Left lung (tissue), 4 donors: ENCODE measurements at regions not wholly inside any gene's neighbourhood (a gene's known extent, or its start where the extent isn't known, plus 50 kb on each side); places are given as distances from the start of the nearest gene placed in this dataset.

Experiments
- ATAC-seq: fragments of 200-7000 bp; cut with Tn5 transposase; one replicate; pipeline ENCODE4 v1.9.1; 2020; ENCODE audit warnings: moderate library complexity
- DNase-seq, 4 donors: peaks; one replicate each; pipeline ENCODE4 v3.0.0-alpha.2; 2013 to 2020
- H3K27ac ChIP-seq, 2 donors: fragments of 200-600 bp; sonication (generic) in 1 of 2; one replicate each; pipeline versions ENCODE4 v1.5.0 to v1.8.0; 2020 to 2021
- H3K27me3 ChIP-seq, 2 donors: fragments of 200-600 bp; sonication (generic) in 1 of 2; one replicate each; pipeline versions ENCODE4 v1.5.0 to v1.8.0; 2020 to 2021
- H3K36me3 ChIP-seq, 2 donors: fragments of 200-600 bp; sonication (generic) in 1 of 2; one replicate each; pipeline versions ENCODE4 v1.5.0 to v1.8.0; 2020 to 2021
- H3K4me1 ChIP-seq, 2 donors: fragments of 200-600 bp; one replicate each; pipeline ENCODE4 v1.8.0; 2021
- H3K4me3 ChIP-seq, 2 donors: fragments of 200-600 bp; sonication (generic) in 1 of 2; one replicate each; pipeline versions ENCODE4 v1.5.0 to v1.8.0; 2020 to 2021; ENCODE audit warnings: mild to moderate bottlenecking in 1 of 2
- H3K9me3 ChIP-seq, 2 donors: fragments of 200-600 bp; sonication (generic) in 1 of 2; one replicate each; pipeline versions ENCODE4 v1.5.0 to v1.8.0; 2020 to 2021
- CTCF ChIP-seq, 2 donors: fragments of 200-600 bp; sonication (generic) in 1 of 2; IDR thresholded peaks; one replicate each; pipeline versions ENCODE4 v1.5.0 to v1.8.0; 2021; ENCODE audit warnings: antibody characterized with exemption in 2 of 2
- intact Hi-C, 2 donors: fragments of 100-400 bp; cut with DNase I; formaldehyde crosslinking; loops; one replicate each; pipeline versions ENCODE4 v1.11.2 to v1.14.2; 2022
- donor health status: DM: no; HTN: yes; CAD: no.
- donor health status: DM: no; HTN: no; CAD: no.

- Histone ChIP-seq H3K4me1 (no peaks in the 10 kb centered on the region), H3K36me3 (no peaks in the 10 kb centered on the region), H3K4me3 (no peak overlapping the region), H3K9me3 (peaks cover 0 to 5% of the 10 kb centered on the region in 2 donors), H3K27me3 (no peaks in the 10 kb centered on the region), H3K27ac (no peak overlapping the region)
- no peak for ATAC-seq
- intact Hi-C loops: no loop called here
- TF ChIP-seq CTCF (IDR thresholded peaks at IDR 0.05): no peak
- DNase-seq: no peak
These were observed 826.0 kb downstream of the RAB28 start for GRCh38 chr4:12658146-12658545.

- no peaks in the 10 kb centered on the region for H3K9me3 ChIP-seq
- no peak overlapping the region for H3K4me3 ChIP-seq
- H3K27me3 ChIP-seq: no peaks in the 10 kb centered on the region
- H3K4me1 ChIP-seq: no peaks in the 10 kb centered on the region
- ATAC-seq (no peak), DNase-seq (no peak)
- intact Hi-C loops: no loop called here
- no peaks in the 10 kb centered on the region for H3K36me3 ChIP-seq
- H3K27ac ChIP-seq: no peak overlapping the region
- TF ChIP-seq CTCF (IDR thresholded peaks at IDR 0.05): no peak
These were observed 832.3 kb downstream of the RAB28 start for GRCh38 chr4:12651876-12652275.

- intact Hi-C loops: no loop called here
- H3K4me1 ChIP-seq: no peaks in the 10 kb centered on the region
- TF ChIP-seq CTCF (IDR thresholded peaks at IDR 0.05): no peak
These were observed 838.4 kb downstream of the RAB28 start for GRCh38 chr4:12645732-12646131.

GRCh38 chr4:12644261-12644660 is 839.9 kb downstream of the RAB28 start:
- H3K27me3 ChIP-seq: no peaks in the 10 kb centered on the region
- H3K4me3 ChIP-seq: no peak overlapping the region
- no peak overlapping the region for H3K27ac ChIP-seq
- DNase-seq (no peak), ATAC-seq (no peak)
- intact Hi-C loops: no loop called here
- no peaks in the 10 kb centered on the region for H3K36me3 ChIP-seq
- no peaks in the 10 kb centered on the region for H3K9me3 ChIP-seq
- H3K4me1 ChIP-seq: no peaks in the 10 kb centered on the region
- no peak for TF ChIP-seq CTCF (IDR thresholded peaks at IDR 0.05)

More at GRCh38 chr4:12645732-12646131, 838.4 kb downstream of the RAB28 start:
- no peaks in the 10 kb centered on the region for H3K9me3 ChIP-seq
- H3K27ac ChIP-seq: no peak overlapping the region
- DNase-seq (no peak), ATAC-seq (no peak)
- no peaks in the 10 kb centered on the region for H3K36me3 ChIP-seq
- H3K27me3 ChIP-seq: no peaks in the 10 kb centered on the region
- no peak overlapping the region for H3K4me3 ChIP-seq

GRCh38 chr4:12636191-12636590 is 847.9 kb downstream of the RAB28 start:
- DNase-seq (no peak), ATAC-seq (no peak)
- intact Hi-C loops: no loop called here
- no peak for TF ChIP-seq CTCF (IDR thresholded peaks at IDR 0.05)
- H3K27me3 ChIP-seq: no peaks in the 10 kb centered on the region
- no peak overlapping the region for H3K4me3 ChIP-seq
- no peaks in the 10 kb centered on the region for H3K36me3 ChIP-seq
- H3K27ac ChIP-seq: no peak overlapping the region
- H3K4me1 ChIP-seq: no peaks in the 10 kb centered on the region
- H3K9me3 ChIP-seq: peaks cover 0 to 9% of the 10 kb centered on the region in 2 donors
